A549 (cell line): ENCODE measurements at regions not wholly inside any gene's neighbourhood (a gene's known extent, or its start where the extent isn't known, plus 50 kb on each side); places are given as distances from the start of the nearest gene placed in this dataset.

ENCODE experiments used
- PHF8 ChIP-seq: fragments of 200-600 bp; sonication (generic); IDR thresholded peaks from 2 replicates; pipeline ENCODE4 v1.6.1; 2016; ENCODE audit warnings: low read depth, mild to moderate bottlenecking, antibody characterized with exemption, moderate library complexity, borderline replicate concordance
- TF ChIP-seq, protein P1 (sequence below): fragments of >200 bp; sonication (Bioruptor Twin); formaldehyde crosslinking; IDR thresholded peaks from 3 replicates; pipeline ENCODE4 v1.5.1; 2016

DNA sequence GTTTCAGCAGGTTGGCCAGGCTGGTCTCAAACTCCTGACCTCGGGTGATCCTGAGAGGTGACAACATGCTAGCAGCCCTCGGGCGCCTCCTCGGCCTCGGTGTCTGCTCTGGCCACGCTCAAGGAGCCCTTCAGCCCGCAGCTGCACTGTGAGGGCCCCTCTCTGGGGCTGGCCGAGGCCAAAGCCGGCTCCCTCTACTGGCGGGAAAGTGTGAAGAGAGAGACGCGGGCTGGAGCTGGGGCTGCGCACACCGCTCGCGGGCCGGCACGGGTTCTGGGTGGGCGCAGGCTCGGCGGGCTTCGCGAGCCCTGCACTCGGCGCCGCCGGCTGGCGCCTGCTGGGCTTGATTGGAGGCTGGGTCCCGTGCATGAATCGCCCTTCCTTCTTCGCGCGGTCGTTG lies 80.8 kb upstream of the RBM24 start:
- TF ChIP-seq, protein P1, sequence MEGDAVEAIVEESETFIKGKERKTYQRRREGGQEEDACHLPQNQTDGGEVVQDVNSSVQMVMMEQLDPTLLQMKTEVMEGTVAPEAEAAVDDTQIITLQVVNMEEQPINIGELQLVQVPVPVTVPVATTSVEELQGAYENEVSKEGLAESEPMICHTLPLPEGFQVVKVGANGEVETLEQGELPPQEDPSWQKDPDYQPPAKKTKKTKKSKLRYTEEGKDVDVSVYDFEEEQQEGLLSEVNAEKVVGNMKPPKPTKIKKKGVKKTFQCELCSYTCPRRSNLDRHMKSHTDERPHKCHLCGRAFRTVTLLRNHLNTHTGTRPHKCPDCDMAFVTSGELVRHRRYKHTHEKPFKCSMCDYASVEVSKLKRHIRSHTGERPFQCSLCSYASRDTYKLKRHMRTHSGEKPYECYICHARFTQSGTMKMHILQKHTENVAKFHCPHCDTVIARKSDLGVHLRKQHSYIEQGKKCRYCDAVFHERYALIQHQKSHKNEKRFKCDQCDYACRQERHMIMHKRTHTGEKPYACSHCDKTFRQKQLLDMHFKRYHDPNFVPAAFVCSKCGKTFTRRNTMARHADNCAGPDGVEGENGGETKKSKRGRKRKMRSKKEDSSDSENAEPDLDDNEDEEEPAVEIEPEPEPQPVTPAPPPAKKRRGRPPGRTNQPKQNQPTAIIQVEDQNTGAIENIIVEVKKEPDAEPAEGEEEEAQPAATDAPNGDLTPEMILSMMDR, result no peak
- no peak for TF ChIP-seq PHF8
